Sigmoid colon (tissue), 4 donors: ENCODE measurements at regions not wholly inside any gene's neighbourhood (a gene's known extent, or its start where the extent isn't known, plus 50 kb on each side); places are given as distances from the start of the nearest gene placed in this dataset.

Source experiments
- CTCF ChIP-seq, 4 experiments: fragments of 450-650 bp in 3 of 4; fragments of 200-600 bp in 1 of 4; IDR thresholded peaks; one replicate each; pipeline ENCODE4 v1.5.1; 2016 to 2019; ENCODE audit warnings: antibody characterized with exemption in 4 of 4, mild to moderate bottlenecking in 3 of 4, moderate library complexity in 2 of 4
- EP300 ChIP-seq, 4 donors: sonication (generic); formaldehyde crosslinking; IDR thresholded peaks; one replicate each; pipeline ENCODE4 v1.6.1; 2017; ENCODE audit warnings: antibody characterized with exemption in 4 of 4
- POLR2A ChIP-seq, 2 donors: fragments of 450-650 bp; IDR thresholded peaks; one replicate each; pipeline ENCODE4 v1.6.1; 2016; ENCODE audit warnings: antibody characterized with exemption in 2 of 2, mild to moderate bottlenecking in 2 of 2, moderate library complexity in 2 of 2
- POLR2AphosphoS5 ChIP-seq, 4 donors: sonication (generic); formaldehyde crosslinking; IDR thresholded peaks; one replicate each; pipeline ENCODE4 v1.6.1; 2017; ENCODE audit warnings: antibody characterized with exemption in 4 of 4

- TF ChIP-seq EP300 (IDR thresholded peaks at IDR 0.05) (no peak), CTCF (IDR thresholded peaks at IDR 0.05) (peak in 3 of 4 experiments; percentile 12 to 35 (median 13)), POLR2A (IDR thresholded peaks at IDR 0.05) (no peak), POLR2AphosphoS5 (IDR thresholded peaks at IDR 0.05) (no peak)
These were observed 487.2 kb upstream of the ST8SIA4 start for GRCh38 chr5:101390151-101390908.
